ENCODE measurements at regions not wholly inside any gene's neighbourhood (a gene's known extent, or its start where the extent isn't known, plus 50 kb on each side); places are given as distances from the start of the nearest gene placed in this dataset.

GRCh38 chr18:26741758-26742157 lies 123.7 kb downstream of the AQP4 start:
- H3K9me3 ChIP-seq (ENCODE audit: insufficient read depth, low read length), result no peaks in the 10 kb centered on the region
- H3K9ac ChIP-seq (ENCODE audit: insufficient read length, low read depth), result no peak overlapping the region
- no peaks in the 10 kb centered on the region for H3K4me1 ChIP-seq (ENCODE audit: insufficient read depth, insufficient read length)
- DNase-seq (ENCODE audit: low read depth, low spot score), result no peak
- H3K27me3 ChIP-seq (ENCODE audit: insufficient read depth, insufficient read length), result no peaks in the 10 kb centered on the region
- TF ChIP-seq YY1 (IDR thresholded peaks at IDR 0.05; ENCODE audit: insufficient read depth, insufficient read length) (no peak), ZNF274 (IDR thresholded peaks at IDR 0.05; ENCODE audit: low read depth, low read length) (no peak), SUZ12 (IDR thresholded peaks at IDR 0.05; ENCODE audit: extremely low read depth, insufficient read depth, insufficient read length) (no peak)
- no peak overlapping the region for H3K4me3 ChIP-seq (ENCODE audit: insufficient read length, low read depth)
- no peaks in the 10 kb centered on the region for H3K36me3 ChIP-seq (ENCODE audit: insufficient read depth, insufficient read length, low read length)

GRCh38 chr18:26741048-26741447 lies 124.5 kb downstream of the AQP4 start:
- Histone ChIP-seq H3K4me3 (ENCODE audit: insufficient read length, low read depth) (no peak overlapping the region), H3K4me1 (ENCODE audit: insufficient read depth, insufficient read length) (no peaks in the 10 kb centered on the region)
- TF ChIP-seq YY1 (IDR thresholded peaks at IDR 0.05; ENCODE audit: insufficient read depth, insufficient read length), result no peak

DNA sequence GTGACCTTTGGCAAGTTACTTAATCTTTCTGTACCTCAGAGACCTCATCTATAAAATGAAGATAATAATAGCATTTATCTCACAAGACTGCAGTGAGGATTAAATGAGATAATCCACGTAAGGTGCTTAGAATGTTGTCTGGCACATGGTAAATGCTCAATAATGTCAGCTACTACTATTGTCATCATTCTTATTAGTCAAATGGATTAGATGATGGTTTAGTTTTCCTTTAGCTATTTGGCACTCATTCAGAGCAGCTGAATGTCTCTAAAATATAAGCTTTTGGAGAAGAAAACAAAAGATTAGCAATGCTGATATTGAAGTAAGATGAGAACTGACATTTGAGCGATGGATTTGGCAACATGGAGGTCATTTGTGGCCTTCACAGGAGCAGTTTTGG lies 125.1 kb downstream of the AQP4 start:
- Histone ChIP-seq H3K9ac (ENCODE audit: insufficient read length, low read depth) (no peak overlapping the region), H3K4me3 (ENCODE audit: insufficient read length, low read depth) (no peak overlapping the region), H3K36me3 (ENCODE audit: insufficient read depth, insufficient read length, low read length) (no peaks in the 10 kb centered on the region), H3K9me3 (ENCODE audit: insufficient read depth, low read length) (no peaks in the 10 kb centered on the region), H3K27me3 (ENCODE audit: insufficient read depth, insufficient read length) (no peaks in the 10 kb centered on the region), H3K4me1 (ENCODE audit: insufficient read depth, insufficient read length) (no peaks in the 10 kb centered on the region)
- TF ChIP-seq SUZ12 (IDR thresholded peaks at IDR 0.05; ENCODE audit: extremely low read depth, insufficient read depth, insufficient read length) (no peak), YY1 (IDR thresholded peaks at IDR 0.05; ENCODE audit: insufficient read depth, insufficient read length) (no peak), ZNF274 (IDR thresholded peaks at IDR 0.05; ENCODE audit: low read depth, low read length) (no peak)
- no peak for DNase-seq (ENCODE audit: low read depth, low spot score)

More at GRCh38 chr18:26741048-26741447, 124.5 kb downstream of the AQP4 start:
- Histone ChIP-seq H3K9ac (ENCODE audit: insufficient read length, low read depth) (no peak overlapping the region), H3K36me3 (ENCODE audit: insufficient read depth, insufficient read length, low read length) (no peaks in the 10 kb centered on the region), H3K9me3 (ENCODE audit: insufficient read depth, low read length) (no peaks in the 10 kb centered on the region), H3K27me3 (ENCODE audit: insufficient read depth, insufficient read length) (no peaks in the 10 kb centered on the region)
- DNase-seq (ENCODE audit: low read depth, low spot score), result no peak

DNA sequence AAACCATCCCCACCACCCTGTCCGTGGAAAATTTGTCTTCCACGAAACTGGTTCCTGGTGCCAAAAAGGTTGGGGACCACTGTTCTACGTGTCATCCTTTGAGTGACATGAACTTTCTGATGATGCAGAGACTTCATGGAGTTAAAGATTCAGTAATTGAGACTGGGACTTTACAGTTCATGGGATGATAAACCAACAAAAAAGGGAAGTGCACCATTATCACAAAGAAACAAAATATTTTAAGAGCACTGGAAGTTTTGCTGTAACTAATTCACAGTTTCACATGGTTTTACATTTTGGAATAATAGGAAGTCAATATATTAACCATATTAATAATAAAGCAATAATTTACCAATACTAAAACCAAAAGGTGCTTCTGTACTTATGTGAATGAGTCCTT lies 126.8 kb downstream of the AQP4 start:
- Histone ChIP-seq H3K9ac (ENCODE audit: insufficient read length, low read depth) (no peak overlapping the region), H3K27me3 (ENCODE audit: insufficient read depth, insufficient read length) (no peaks in the 10 kb centered on the region), H3K4me1 (ENCODE audit: insufficient read depth, insufficient read length) (no peaks in the 10 kb centered on the region), H3K4me3 (ENCODE audit: insufficient read length, low read depth) (no peak overlapping the region), H3K36me3 (ENCODE audit: insufficient read depth, insufficient read length, low read length) (no peaks in the 10 kb centered on the region), H3K9me3 (ENCODE audit: insufficient read depth, low read length) (no peaks in the 10 kb centered on the region)
- no peak for TF ChIP-seq YY1 (IDR thresholded peaks at IDR 0.05; ENCODE audit: insufficient read depth, insufficient read length)
- DNase-seq (ENCODE audit: low read depth, low spot score), result no peak

DNA sequence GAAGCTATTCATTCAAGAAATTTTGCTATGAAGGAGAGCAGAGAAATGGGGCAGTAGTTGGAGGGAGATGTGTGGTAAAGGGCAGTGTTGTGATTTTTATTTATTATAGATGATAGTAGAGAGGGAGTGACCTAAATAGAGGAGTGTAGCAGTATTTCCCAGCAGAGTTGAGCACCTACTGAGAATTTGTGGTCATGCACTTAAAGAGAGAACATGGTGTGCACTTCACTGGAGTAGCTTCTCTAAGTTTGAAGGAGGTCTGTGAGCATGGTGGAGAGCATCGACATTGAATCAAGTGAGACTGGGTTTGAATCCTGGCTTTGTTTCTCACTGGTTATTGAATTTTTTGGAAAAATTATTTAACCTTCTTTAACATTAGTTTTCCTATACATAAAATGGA lies 129.2 kb downstream of the AQP4 start:
- Histone ChIP-seq H3K4me1 (ENCODE audit: insufficient read depth, insufficient read length) (no peaks in the 10 kb centered on the region), H3K36me3 (ENCODE audit: insufficient read depth, insufficient read length, low read length) (no peaks in the 10 kb centered on the region), H3K9ac (ENCODE audit: insufficient read length, low read depth) (no peak overlapping the region), H3K27me3 (ENCODE audit: insufficient read depth, insufficient read length) (no peaks in the 10 kb centered on the region), H3K9me3 (ENCODE audit: insufficient read depth, low read length) (no peaks in the 10 kb centered on the region), H3K4me3 (ENCODE audit: insufficient read length, low read depth) (no peak overlapping the region)
- no peak for DNase-seq (ENCODE audit: low read depth, low spot score)
- no peak for TF ChIP-seq YY1 (IDR thresholded peaks at IDR 0.05; ENCODE audit: insufficient read depth, insufficient read length)
- no peak for TF ChIP-seq ZNF274 (IDR thresholded peaks at IDR 0.05; ENCODE audit: low read depth, low read length)
- TF ChIP-seq SUZ12 (IDR thresholded peaks at IDR 0.05; ENCODE audit: extremely low read depth, insufficient read depth, insufficient read length), result no peak

GRCh38 chr18:26734760-26735159 lies 130.7 kb downstream of the AQP4 start:
- Histone ChIP-seq H3K4me1 (ENCODE audit: insufficient read depth, insufficient read length) (no peaks in the 10 kb centered on the region), H3K9ac (ENCODE audit: insufficient read length, low read depth) (no peak overlapping the region), H3K27me3 (ENCODE audit: insufficient read depth, insufficient read length) (no peaks in the 10 kb centered on the region), H3K9me3 (ENCODE audit: insufficient read depth, low read length) (no peaks in the 10 kb centered on the region), H3K4me3 (ENCODE audit: insufficient read length, low read depth) (no peak overlapping the region), H3K36me3 (ENCODE audit: insufficient read depth, insufficient read length, low read length) (no peaks in the 10 kb centered on the region)
- DNase-seq (ENCODE audit: low read depth, low spot score), result no peak
- TF ChIP-seq SUZ12 (IDR thresholded peaks at IDR 0.05; ENCODE audit: extremely low read depth, insufficient read depth, insufficient read length), result no peak
- no peak for TF ChIP-seq YY1 (IDR thresholded peaks at IDR 0.05; ENCODE audit: insufficient read depth, insufficient read length)
- no peak for TF ChIP-seq ZNF274 (IDR thresholded peaks at IDR 0.05; ENCODE audit: low read depth, low read length)

GRCh38 chr18:26729449-26729848 lies 136.1 kb downstream of the AQP4 start:
- DNase-seq (ENCODE audit: low read depth, low spot score), result no peak
- no peaks in the 10 kb centered on the region for H3K27me3 ChIP-seq (ENCODE audit: insufficient read depth, insufficient read length)
- no peak overlapping the region for H3K4me3 ChIP-seq (ENCODE audit: insufficient read length, low read depth)
- H3K9ac ChIP-seq (ENCODE audit: insufficient read length, low read depth), result no peak overlapping the region
- no peaks in the 10 kb centered on the region for H3K9me3 ChIP-seq (ENCODE audit: insufficient read depth, low read length)
- H3K4me1 ChIP-seq (ENCODE audit: insufficient read depth, insufficient read length), result no peaks in the 10 kb centered on the region
- no peaks in the 10 kb centered on the region for H3K36me3 ChIP-seq (ENCODE audit: insufficient read depth, insufficient read length, low read length)
- no peak for TF ChIP-seq ZNF274 (IDR thresholded peaks at IDR 0.05; ENCODE audit: low read depth, low read length)
- TF ChIP-seq SUZ12 (IDR thresholded peaks at IDR 0.05; ENCODE audit: extremely low read depth, insufficient read depth, insufficient read length), result no peak
- TF ChIP-seq YY1 (IDR thresholded peaks at IDR 0.05; ENCODE audit: insufficient read depth, insufficient read length), result no peak

DNA sequence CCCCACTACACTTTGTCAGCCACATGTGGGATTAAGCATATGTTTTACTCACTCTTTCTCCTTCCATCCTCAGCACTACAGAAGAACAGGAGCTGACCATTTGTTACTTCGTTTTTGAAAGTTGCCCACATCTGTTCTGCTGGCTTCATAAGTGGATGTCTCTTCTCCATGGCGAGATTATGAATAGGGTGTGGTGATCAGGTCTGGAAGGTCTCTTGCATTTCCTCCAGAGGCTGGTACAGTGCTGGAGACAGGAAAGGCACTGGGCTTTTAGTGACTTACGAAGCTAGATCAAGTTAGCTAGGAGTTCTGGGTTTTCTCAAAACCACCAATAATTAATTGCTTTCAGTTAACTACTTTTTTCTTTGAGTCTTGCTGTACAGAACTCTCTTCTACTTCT lies 136.5 kb downstream of the AQP4 start:
- no peaks in the 10 kb centered on the region for H3K27me3 ChIP-seq (ENCODE audit: insufficient read depth, insufficient read length)
- no peaks in the 10 kb centered on the region for H3K4me1 ChIP-seq (ENCODE audit: insufficient read depth, insufficient read length)
- no peak overlapping the region for H3K9ac ChIP-seq (ENCODE audit: insufficient read length, low read depth)
- no peaks in the 10 kb centered on the region for H3K36me3 ChIP-seq (ENCODE audit: insufficient read depth, insufficient read length, low read length)
- H3K9me3 ChIP-seq (ENCODE audit: insufficient read depth, low read length), result no peaks in the 10 kb centered on the region
- no peak for DNase-seq (ENCODE audit: low read depth, low spot score)
- no peak overlapping the region for H3K4me3 ChIP-seq (ENCODE audit: insufficient read length, low read depth)
- TF ChIP-seq ZNF274 (IDR thresholded peaks at IDR 0.05; ENCODE audit: low read depth, low read length) (no peak), SUZ12 (IDR thresholded peaks at IDR 0.05; ENCODE audit: extremely low read depth, insufficient read depth, insufficient read length) (no peak), YY1 (IDR thresholded peaks at IDR 0.05; ENCODE audit: insufficient read depth, insufficient read length) (no peak)

Measured in NT2/D1 (cell line).